Psoas muscle (tissue), 7 donors: ENCODE measurements at regions not wholly inside any gene's neighbourhood (a gene's known extent, or its start where the extent isn't known, plus 50 kb on each side); places are given as distances from the start of the nearest gene placed in this dataset.

Experiments
- ATAC-seq, 4 donors: fragments of 200-7000 bp; cut with Tn5 transposase; one replicate each; pipeline ENCODE4 v1.9.1; 2020; ENCODE audit warnings: moderate library complexity in 3 of 4, mild to moderate bottlenecking in 2 of 4
- DNase-seq, 2 donors: peaks; one replicate each; pipeline ENCODE4 v3.0.0-alpha.2; 2020
- H3K27ac ChIP-seq: fragments of 200-600 bp; one replicate; pipeline ENCODE4 v1.8.0; 2022
- H3K27me3 ChIP-seq, 3 donors: fragments of 200-600 bp in 1 of 3; one replicate each; pipeline versions ENCODE4 v1.6.1 to v1.8.0; 2013 to 2022; ENCODE audit warnings: low read length in 2 of 3, mild to moderate bottlenecking in 2 of 3, moderate library complexity in 1 of 3; ENCODE audit not compliant: insufficient read depth in 3 of 3
- H3K36me3 ChIP-seq, 2 donors: fragments of 200-600 bp in 1 of 2; one replicate each; pipeline versions ENCODE4 v1.6.1 to v1.8.0; 2013 to 2022; ENCODE audit warnings: low read depth in 1 of 2, mild to moderate bottlenecking in 1 of 2, moderate library complexity in 1 of 2; ENCODE audit not compliant: insufficient read depth in 1 of 2
- H3K4me1 ChIP-seq: fragments of 200-600 bp; one replicate; pipeline ENCODE4 v1.8.0; 2022
- H3K4me3 ChIP-seq: fragments of 200-600 bp; one replicate; pipeline ENCODE4 v1.8.0; 2022; ENCODE audit warnings: mild to moderate bottlenecking
- H3K9me3 ChIP-seq: fragments of 200-600 bp; one replicate; pipeline ENCODE4 v1.8.0; 2022
- WGBS, 3 donors: extraction: QIAGEN DNeasy Blood & Tissue Kit; methylation state at CpG; one replicate each; pipeline versions ENCODE4 v1.1.6 to v1.1.7; 2013; 5-methylcytosine and 5-hydroxymethylcytosine counted together
- intact Hi-C, 2 donors: fragments of 100-400 bp; cut with DNase I; formaldehyde crosslinking; loops; one replicate each; pipeline versions ENCODE4 v1.11.0 to v1.14.2; 2022
- TF ChIP-seq, protein P1 (sequence below): fragments of 200-600 bp; IDR thresholded peaks from one replicate; pipeline ENCODE4 v1.8.0; 2022; ENCODE audit warnings: antibody characterized with exemption
- donor health status: healthy with polysubstance abuse.
- donor health status: DM: no; HTN: no; CAD: no; lungs with moderate emphysema.
- donor health status: Bipolar disorder and iron deficiency.
- donor health status: healthy.
- donor health status: DM: yes; HTN: yes; CAD: no.
- donor health status: DM: no; HTN: no; CAD: no.
- donor health status: DM: yes; HTN: yes; CAD: no.

- DNase-seq (no peak), ATAC-seq (no peak)
- TF ChIP-seq, protein P1, sequence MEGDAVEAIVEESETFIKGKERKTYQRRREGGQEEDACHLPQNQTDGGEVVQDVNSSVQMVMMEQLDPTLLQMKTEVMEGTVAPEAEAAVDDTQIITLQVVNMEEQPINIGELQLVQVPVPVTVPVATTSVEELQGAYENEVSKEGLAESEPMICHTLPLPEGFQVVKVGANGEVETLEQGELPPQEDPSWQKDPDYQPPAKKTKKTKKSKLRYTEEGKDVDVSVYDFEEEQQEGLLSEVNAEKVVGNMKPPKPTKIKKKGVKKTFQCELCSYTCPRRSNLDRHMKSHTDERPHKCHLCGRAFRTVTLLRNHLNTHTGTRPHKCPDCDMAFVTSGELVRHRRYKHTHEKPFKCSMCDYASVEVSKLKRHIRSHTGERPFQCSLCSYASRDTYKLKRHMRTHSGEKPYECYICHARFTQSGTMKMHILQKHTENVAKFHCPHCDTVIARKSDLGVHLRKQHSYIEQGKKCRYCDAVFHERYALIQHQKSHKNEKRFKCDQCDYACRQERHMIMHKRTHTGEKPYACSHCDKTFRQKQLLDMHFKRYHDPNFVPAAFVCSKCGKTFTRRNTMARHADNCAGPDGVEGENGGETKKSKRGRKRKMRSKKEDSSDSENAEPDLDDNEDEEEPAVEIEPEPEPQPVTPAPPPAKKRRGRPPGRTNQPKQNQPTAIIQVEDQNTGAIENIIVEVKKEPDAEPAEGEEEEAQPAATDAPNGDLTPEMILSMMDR, result no peak
- intact Hi-C loops, result no loop called here
- H3K4me3 ChIP-seq, result no peak overlapping the region
- no peaks in the 10 kb centered on the region for H3K36me3 ChIP-seq
- H3K9me3 ChIP-seq, result no peaks in the 10 kb centered on the region
- whole genome bisulfite sequencing, 3 donors, result 64 to 77% (median 67%) methylated on average over 5 of the region's 5 CpGs
- H3K4me1 ChIP-seq, result no peaks in the 10 kb centered on the region
- no peak overlapping the region for H3K27ac ChIP-seq
- H3K27me3 ChIP-seq, result no peaks in the 10 kb centered on the region
These were observed 130.5 kb downstream of the KLF13 start for GRCh38 chr15:31457161-31457560.

DNA sequence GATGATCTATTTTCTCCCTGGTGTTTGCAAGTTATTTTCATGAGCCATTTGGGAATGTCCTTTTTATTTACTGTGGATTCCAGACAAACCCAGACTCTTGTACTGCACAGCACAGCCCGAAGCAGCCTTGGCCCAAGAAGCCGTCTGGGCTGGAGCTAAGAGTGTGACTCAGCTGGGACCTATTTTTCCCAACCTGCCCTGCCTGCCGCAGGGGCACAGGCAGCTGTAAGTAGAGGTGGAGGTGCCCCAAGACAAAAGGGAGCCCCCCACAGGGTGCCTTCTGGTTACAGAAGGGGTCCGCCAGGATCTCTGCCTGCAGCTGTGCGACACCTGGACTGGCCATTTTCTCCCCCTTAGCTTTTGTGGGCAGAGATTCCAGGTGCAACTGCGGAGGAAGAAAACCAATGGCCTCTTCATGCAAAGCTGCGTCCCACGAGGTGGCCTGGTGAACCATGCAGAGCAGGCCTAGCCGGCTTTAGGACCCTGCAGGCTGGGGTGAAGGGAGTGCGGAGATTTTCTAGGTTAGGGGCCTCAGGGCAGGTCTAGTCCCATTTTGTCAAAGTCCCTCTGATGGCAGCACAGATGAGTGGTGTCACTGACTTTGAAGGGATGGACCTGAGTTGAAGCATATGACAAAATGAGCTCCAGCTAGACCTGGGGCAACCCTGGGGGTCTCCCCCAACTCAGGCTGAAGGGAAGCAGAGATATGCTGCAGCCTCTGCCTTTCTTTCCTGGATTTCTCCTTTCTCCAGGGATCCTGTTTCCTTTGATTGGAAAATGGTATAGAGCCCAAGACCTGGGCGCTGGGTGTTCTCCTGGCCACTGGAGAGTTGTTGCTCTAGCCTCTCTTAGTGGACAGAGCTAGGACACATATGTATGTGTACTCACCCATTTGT is 131.2 kb downstream of the KLF13 start:
- Histone ChIP-seq H3K4me3 (no peak overlapping the region), H3K4me1 (no peaks in the 10 kb centered on the region), H3K36me3 (no peaks in the 10 kb centered on the region), H3K9me3 (no peaks in the 10 kb centered on the region), H3K27ac (no peak overlapping the region), H3K27me3 (no peaks in the 10 kb centered on the region)
- 66 to 76% (median 70%) methylated on average over 11 of the region's 11 CpGs for WGBS, 3 donors
- ATAC-seq, result no peak
- DNase-seq, result no peak
- TF ChIP-seq, protein P1, result no peak
- intact Hi-C loops, result no loop called here

- Histone ChIP-seq H3K9me3 (no peaks in the 10 kb centered on the region), H3K4me3 (no peak overlapping the region), H3K36me3 (no peaks in the 10 kb centered on the region), H3K4me1 (no peaks in the 10 kb centered on the region), H3K27me3 (no peaks in the 10 kb centered on the region), H3K27ac (no peak overlapping the region)
- intact Hi-C loops, result no loop called here
- TF ChIP-seq, protein P1, result no peak
- ATAC-seq (no peak), DNase-seq (no peak)
- 69 to 79% (median 75%) methylated on average over 9 of the region's 9 CpGs for WGBS, 3 donors
These were observed 132.2 kb downstream of the KLF13 start for GRCh38 chr15:31458596-31459399.

DNA sequence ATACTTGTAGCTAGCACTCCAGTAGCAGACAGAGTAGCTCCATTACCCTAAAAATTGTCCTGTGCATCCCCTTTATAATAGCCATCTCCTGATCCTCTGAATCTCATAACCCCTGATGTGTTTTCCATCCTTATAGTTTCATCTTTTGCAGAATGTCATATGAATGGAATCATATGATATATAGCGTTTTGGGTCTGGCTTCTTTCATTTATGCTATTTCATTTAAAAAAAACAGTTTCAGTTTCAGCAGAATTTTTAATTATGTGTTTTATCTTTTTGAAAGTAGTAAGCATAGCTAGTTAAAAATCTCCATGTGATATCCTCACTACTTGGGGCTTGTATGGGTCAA is 132.7 kb downstream of the KLF13 start:
- WGBS, 3 donors, result 94 to 100% (median 95%) methylated on average over 1 of the region's 1 CpG

More for the DNA sequence above, 132.7 kb downstream of the KLF13 start:
- DNase-seq, result no peak
- no peaks in the 10 kb centered on the region for H3K27me3 ChIP-seq
- H3K4me3 ChIP-seq, result no peak overlapping the region
- ATAC-seq, result no peak
- TF ChIP-seq, protein P1, result no peak
- H3K4me1 ChIP-seq, result no peaks in the 10 kb centered on the region
- no peaks in the 10 kb centered on the region for H3K36me3 ChIP-seq
- no peak overlapping the region for H3K27ac ChIP-seq
- no peaks in the 10 kb centered on the region for H3K9me3 ChIP-seq
- intact Hi-C loops, result no loop called here
